Stimulated activated naive B cell treated with anti-CD40 and anti-IgM and Interleukin-4, amounts not matched to agents 10 μg/mL and 1 μg/mL and 100 μg/mL, for 72 hours (primary cell): ENCODE measurements at regions not wholly inside any gene's neighbourhood (a gene's known extent, or its start where the extent isn't known, plus 50 kb on each side); places are given as distances from the start of the nearest gene placed in this dataset.

ENCODE experiments used
- ATAC-seq, 2 donors: fragments of 150-1000 bp; cut with Tn5 transposase; replicated peaks; 2 replicates each; pipeline ENCODE4 v1.10.0; 2021; ENCODE audit warnings: moderate library complexity in 1 of 2
- DNase-seq: peaks from one replicate; pipeline ENCODE4 v3.0.0; 2021
- H3K27ac Mint-ChIP-seq: one replicate; pipeline ENCODE4 v1.8.0; 2022; ENCODE audit warnings: mild to moderate bottlenecking, mixed read lengths
- H3K27me3 Mint-ChIP-seq, 2 donors: one replicate each; pipeline ENCODE4 v1.8.0; 2022; ENCODE audit warnings: mixed read lengths in 2 of 2
- H3K36me3 Mint-ChIP-seq, 2 donors: one replicate each; pipeline ENCODE4 v1.8.0; 2022; ENCODE audit warnings: mixed read lengths in 2 of 2, mild to moderate bottlenecking in 1 of 2
- H3K4me1 Mint-ChIP-seq, 2 donors: one replicate each; pipeline ENCODE4 v1.8.0; 2022; ENCODE audit warnings: mixed read lengths in 2 of 2, mild to moderate bottlenecking in 1 of 2
- H3K4me3 Mint-ChIP-seq, 2 donors: one replicate each; pipeline ENCODE4 v1.8.0; 2022; ENCODE audit warnings: mild to moderate bottlenecking in 2 of 2, mixed read lengths in 2 of 2, moderate library complexity in 1 of 2
- H3K9me3 Mint-ChIP-seq, 2 donors: one replicate each; pipeline ENCODE4 v1.8.0; 2022; ENCODE audit warnings: mixed read lengths in 2 of 2, mild to moderate bottlenecking in 1 of 2

DNA sequence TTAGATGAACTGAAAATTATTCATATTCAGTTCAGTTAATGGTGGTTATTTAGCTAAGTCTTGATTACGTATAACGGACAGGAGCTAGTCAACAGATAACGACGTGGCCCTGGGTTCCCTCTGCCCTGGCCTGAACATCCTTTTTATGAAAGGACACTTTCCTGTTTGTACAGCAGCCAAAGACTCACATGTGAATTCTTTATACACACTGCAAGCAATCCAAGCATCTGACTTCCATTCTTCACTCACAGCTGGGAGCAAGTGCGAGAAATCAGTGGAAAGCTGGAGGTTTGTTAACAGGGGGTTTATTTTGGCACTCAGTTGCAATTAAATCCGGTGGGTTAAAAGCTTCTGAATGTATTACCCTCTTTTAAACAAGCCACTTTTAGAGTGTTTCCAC lies 148.1 kb upstream of the GDF10 start:
- Mint-ChIP-seq H3K4me3 (no peak overlapping the region), H3K4me1 (peaks cover 5 to 7% of the 10 kb centered on the region in 2 donors), H3K36me3 (no peaks in the 10 kb centered on the region), H3K27me3 (peaks cover 23 to 44% of the 10 kb centered on the region in 2 donors), H3K9me3 (peaks cover 20 to 21% of the 10 kb centered on the region in 2 donors), H3K27ac (no peak overlapping the region)
- ATAC-seq (no peak), DNase-seq (no peak)

GRCh38 chr10:47152861-47153349 lies 147.1 kb upstream of the GDF10 start:
- no peak overlapping the region for H3K27ac Mint-ChIP-seq
- H3K36me3 Mint-ChIP-seq, result no peaks in the 10 kb centered on the region
- H3K27me3 Mint-ChIP-seq, result peaks cover 24 to 47% of the 10 kb centered on the region in 2 donors
- peaks cover 20 to 21% of the 10 kb centered on the region in 2 donors for H3K9me3 Mint-ChIP-seq
- ATAC-seq (peak; percentile 64 to 75), DNase-seq (no peak)
- H3K4me3 Mint-ChIP-seq, result no peak overlapping the region
- H3K4me1 Mint-ChIP-seq, result peaks cover 5 to 7% of the 10 kb centered on the region in 2 donors

- H3K9me3 Mint-ChIP-seq, result peaks cover 20 to 21% of the 10 kb centered on the region in 2 donors
- H3K4me1 Mint-ChIP-seq, result peaks cover 5 to 7% of the 10 kb centered on the region in 2 donors
- peaks cover 28 to 51% of the 10 kb centered on the region in 2 donors for H3K27me3 Mint-ChIP-seq
- no peak overlapping the region for H3K27ac Mint-ChIP-seq
- H3K4me3 Mint-ChIP-seq, result no peak overlapping the region
- no peaks in the 10 kb centered on the region for H3K36me3 Mint-ChIP-seq
- ATAC-seq, result no peak
- no peak for DNase-seq
Measured at GRCh38 chr10:47154762-47155161, 145.2 kb upstream of the GDF10 start.

DNA sequence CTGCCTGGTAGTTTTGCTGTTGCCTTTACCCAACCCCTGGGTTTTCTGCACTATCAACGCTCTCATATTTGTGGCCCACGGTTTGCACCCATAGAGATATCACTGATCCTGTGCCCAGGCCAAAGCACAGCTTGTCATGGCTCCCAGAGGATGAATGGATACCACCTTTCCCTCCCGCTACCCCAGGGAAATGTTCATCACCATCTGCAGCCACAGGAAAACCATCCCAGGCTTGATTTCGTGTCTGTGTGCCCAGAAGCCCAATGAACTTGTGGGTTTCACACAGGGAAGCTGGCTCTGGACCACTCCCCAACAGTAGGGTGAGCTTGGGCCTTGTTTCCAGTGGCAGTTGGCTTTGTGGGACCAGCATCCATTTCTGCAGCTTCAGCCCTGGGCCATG lies 143.1 kb upstream of the GDF10 start:
- Mint-ChIP-seq H3K27ac (no peak overlapping the region), H3K4me1 (peaks cover 5 to 7% of the 10 kb centered on the region in 2 donors), H3K36me3 (no peaks in the 10 kb centered on the region), H3K9me3 (peaks cover 20 to 21% of the 10 kb centered on the region in 2 donors), H3K27me3 (peaks cover 34 to 58% of the 10 kb centered on the region in 2 donors), H3K4me3 (no peak overlapping the region)
- no peak for DNase-seq
- ATAC-seq, result no peak

DNA sequence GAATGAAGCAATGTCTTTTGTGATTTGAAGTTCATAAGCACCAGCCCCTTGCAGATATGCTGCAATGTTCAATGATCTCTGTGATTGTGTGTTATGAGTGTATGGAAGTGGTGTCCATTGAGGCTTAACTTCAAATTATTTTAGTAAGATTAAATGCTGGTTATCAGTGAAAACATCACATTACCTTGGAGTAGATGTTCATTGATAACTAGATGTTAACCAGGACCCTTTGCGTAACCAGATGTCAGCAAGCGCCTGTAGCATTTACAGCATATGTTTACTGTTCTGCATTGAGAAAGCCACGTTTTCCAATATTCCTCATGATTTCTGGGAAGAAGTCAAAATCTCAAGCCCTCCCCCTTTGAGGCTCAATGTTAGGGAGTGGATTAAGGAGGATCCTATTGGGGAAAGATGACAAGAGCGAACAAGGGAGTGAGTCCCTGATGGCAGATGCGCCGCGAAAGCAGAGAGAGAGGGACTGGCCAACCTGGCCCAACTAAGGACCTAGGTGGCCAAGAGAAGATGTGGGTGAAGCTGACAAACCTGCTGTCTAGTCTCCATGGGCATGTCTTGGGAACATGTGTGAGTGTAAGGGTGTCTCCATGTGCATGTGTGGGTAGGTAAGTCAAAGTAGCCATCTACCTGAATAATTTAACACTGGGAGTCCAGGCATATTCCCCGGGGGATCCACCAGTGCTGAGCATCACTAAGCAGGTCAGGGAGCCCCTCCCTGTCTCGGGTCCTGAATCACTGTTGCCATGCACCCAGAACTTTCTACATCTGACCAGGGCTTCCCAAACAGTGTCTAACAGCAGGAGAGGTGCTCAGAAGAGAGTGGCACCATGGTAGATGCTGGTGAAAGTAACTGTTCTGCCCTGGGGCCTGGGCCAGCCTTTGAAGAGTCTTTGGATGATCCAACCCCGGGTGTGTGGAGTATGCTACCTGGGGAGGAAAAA lies 141.6 kb upstream of the GDF10 start:
- no peak for ATAC-seq
- peaks cover under 1 to 1% of the 10 kb centered on the region in 2 donors for H3K4me1 Mint-ChIP-seq

DNA sequence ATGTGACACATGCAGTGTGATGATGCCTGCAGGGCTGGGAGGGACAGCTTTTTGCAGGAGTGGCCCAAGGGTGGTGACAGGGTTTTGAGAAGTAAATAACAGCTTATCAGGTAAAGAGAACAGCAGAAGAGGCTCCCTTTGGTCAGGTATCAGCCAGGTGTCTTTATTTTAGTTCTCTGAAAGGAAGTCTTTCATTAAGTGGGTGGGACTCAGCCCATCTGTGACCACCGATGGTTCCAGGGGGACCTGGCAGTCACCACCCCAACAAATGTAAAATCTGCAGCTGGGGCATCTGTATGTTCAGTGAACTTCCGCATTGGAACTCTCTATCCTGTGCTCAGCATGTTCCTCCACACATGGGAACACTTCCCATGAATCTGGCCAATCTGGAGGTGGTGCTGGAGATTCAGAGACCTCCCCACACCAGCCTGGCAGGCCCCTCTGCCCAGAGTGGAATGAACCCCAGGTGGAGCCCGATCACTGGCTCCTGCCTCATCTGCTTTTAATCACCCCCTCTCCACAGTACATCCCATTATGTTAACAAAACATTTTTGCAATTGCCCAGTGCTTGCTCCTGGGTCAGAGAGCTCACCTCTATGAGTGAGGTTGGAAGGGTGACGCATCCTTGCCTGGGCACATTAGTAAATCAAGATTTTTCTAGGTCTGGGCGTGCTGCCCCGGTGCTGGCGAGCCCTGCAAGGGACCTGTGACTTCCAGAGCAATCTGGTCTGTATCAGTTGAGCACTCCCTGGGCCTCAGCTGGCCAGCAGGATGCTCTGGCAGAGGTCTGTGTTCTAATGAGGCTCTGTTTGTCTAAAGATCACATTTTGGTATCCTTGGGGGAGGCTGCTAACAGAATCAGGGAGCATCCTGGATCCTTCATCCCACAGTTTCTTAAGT lies 140.4 kb upstream of the GDF10 start:
- H3K4me3 Mint-ChIP-seq, result no peak overlapping the region
- no peaks in the 10 kb centered on the region for H3K4me1 Mint-ChIP-seq
- peaks cover 28 to 39% of the 10 kb centered on the region in 2 donors for H3K27me3 Mint-ChIP-seq
- H3K27ac Mint-ChIP-seq, result no peak overlapping the region
- ATAC-seq, result no peak
- peaks cover 9 to 12% of the 10 kb centered on the region in 2 donors for H3K9me3 Mint-ChIP-seq
- no peak for DNase-seq
- H3K36me3 Mint-ChIP-seq, result no peaks in the 10 kb centered on the region

More for the DNA sequence above, 141.6 kb upstream of the GDF10 start:
- DNase-seq, result no peak
- Mint-ChIP-seq H3K36me3 (no peaks in the 10 kb centered on the region), H3K9me3 (peaks cover 14 to 18% of the 10 kb centered on the region in 2 donors), H3K27me3 (peaks cover 29 to 46% of the 10 kb centered on the region in 2 donors), H3K4me3 (no peak overlapping the region), H3K27ac (no peak overlapping the region)

DNA sequence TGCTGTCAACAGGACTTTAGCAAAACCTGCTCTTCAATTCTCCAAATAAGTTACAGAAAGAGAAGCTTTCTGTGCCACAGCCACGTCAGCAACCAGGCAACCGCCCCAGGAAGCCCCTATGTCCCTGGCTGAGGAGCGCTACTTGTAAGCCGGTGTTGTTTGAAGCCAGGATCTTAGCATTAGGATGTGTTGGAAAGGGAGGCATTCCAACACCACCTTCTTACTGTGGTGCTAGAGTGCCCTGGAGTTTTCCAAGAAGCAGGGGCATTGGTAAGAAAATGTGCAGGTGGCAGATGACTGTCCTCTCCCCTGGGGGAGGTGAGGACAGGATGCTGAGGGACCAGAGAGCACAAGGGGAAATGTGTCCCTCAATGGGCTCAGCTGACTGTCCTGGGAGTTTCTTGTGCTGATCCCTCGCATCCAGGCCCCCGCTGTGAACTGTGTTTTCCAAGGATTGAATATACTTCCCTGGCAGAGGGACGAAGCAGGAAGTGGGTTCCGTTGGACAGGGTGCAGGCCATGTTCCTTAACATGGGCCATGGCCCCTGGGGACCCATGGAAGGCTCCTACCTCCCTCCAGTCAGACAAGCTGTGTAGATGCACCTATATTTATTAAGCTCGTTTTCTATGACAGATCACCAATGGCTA lies 139.6 kb upstream of the GDF10 start:
- Mint-ChIP-seq H3K4me1 (peaks cover 2 to 4% of the 10 kb centered on the region in 2 donors), H3K4me3 (no peak overlapping the region), H3K27me3 (peaks cover 28 to 37% of the 10 kb centered on the region in 2 donors), H3K36me3 (no peaks in the 10 kb centered on the region), H3K27ac (no peak overlapping the region), H3K9me3 (peaks cover 9 to 11% of the 10 kb centered on the region in 2 donors)
- no peak for ATAC-seq
- DNase-seq, result no peak

GRCh38 chr10:47160967-47161366 lies 139.0 kb upstream of the GDF10 start:
- no peak overlapping the region for H3K27ac Mint-ChIP-seq
- H3K27me3 Mint-ChIP-seq, result peaks cover 28 to 33% of the 10 kb centered on the region in 2 donors
- H3K36me3 Mint-ChIP-seq, result peaks cover 0 to 2% of the 10 kb centered on the region in 2 donors
- ATAC-seq (no peak), DNase-seq (no peak)
- H3K4me1 Mint-ChIP-seq, result peaks cover 6 to 10% of the 10 kb centered on the region in 2 donors
- peaks cover 5 to 6% of the 10 kb centered on the region in 2 donors for H3K9me3 Mint-ChIP-seq
- no peak overlapping the region for H3K4me3 Mint-ChIP-seq

- no peak overlapping the region for H3K27ac Mint-ChIP-seq
- H3K4me3 Mint-ChIP-seq, result no peak overlapping the region
- ATAC-seq (no peak), DNase-seq (no peak)
- peaks cover 3 to 7% of the 10 kb centered on the region in 2 donors for H3K36me3 Mint-ChIP-seq
- peaks cover 26 to 28% of the 10 kb centered on the region in 2 donors for H3K27me3 Mint-ChIP-seq
- peaks cover 10 to 13% of the 10 kb centered on the region in 2 donors for H3K4me1 Mint-ChIP-seq
- peaks cover 4 to 6% of the 10 kb centered on the region in 2 donors for H3K9me3 Mint-ChIP-seq
Measured at GRCh38 chr10:47161465-47161864, 138.5 kb upstream of the GDF10 start.

DNA sequence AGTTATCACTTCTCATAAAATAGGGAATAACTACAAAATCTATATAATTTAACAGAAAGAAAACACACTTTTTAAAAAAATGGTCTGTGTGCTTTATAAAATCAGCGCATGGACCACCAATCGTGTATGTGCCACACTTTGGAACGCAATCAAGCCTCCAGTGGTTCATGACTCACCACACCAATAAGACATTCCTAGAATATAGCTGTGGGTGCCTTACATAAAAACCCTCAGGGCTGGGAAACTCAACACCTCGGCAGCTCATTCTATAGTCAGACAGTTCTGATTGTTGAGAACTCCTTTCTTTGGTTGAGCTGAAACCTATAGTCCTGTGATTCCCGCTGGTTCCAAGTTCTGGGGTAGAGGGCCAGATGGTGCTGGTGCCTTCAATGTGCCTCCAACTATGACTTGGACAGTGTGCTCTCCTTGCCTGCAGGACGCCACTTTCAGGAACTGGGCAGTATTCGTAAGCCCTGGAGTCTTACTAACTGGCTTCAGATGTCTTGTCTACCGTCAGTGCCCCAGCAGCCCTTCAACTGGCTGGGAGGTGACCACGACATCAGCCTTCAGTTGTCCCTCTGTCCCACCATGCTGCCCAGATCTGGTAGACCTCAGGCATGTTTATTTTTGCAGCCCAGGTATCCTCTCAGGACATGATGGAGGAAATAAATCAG lies 135.7 kb upstream of the GDF10 start:
- peaks cover 3 to 7% of the 10 kb centered on the region in 2 donors for H3K36me3 Mint-ChIP-seq
- H3K9me3 Mint-ChIP-seq, result peaks cover 0 to 6% of the 10 kb centered on the region in 2 donors
- H3K4me3 Mint-ChIP-seq, result no peak overlapping the region
- no peak for ATAC-seq
- no peak overlapping the region for H3K27ac Mint-ChIP-seq
- peaks cover 13 to 14% of the 10 kb centered on the region in 2 donors for H3K27me3 Mint-ChIP-seq
- DNase-seq, result no peak
- H3K4me1 Mint-ChIP-seq, result peaks cover 10 to 13% of the 10 kb centered on the region in 2 donors

DNA sequence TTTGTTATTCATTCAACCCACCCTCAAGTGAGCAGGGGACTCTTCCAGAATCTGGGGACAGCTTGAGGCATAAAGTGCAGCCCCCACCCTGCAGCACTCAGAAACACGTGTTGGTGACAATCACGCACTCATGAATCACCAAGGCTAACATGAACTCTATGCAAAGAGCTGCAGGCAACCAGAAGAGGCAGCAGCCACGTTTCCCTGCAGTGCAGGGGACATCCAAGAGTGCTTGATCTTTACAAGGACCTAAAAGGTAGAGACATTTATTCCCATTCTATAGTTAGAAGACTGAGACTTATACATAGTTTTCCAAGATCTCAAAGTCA lies 135.2 kb upstream of the GDF10 start:
- ATAC-seq (no peak), DNase-seq (no peak)
- Mint-ChIP-seq H3K36me3 (peaks cover 3 to 7% of the 10 kb centered on the region in 2 donors), H3K27me3 (peaks cover 13 to 14% of the 10 kb centered on the region in 2 donors), H3K4me3 (no peak overlapping the region), H3K27ac (no peak overlapping the region), H3K9me3 (peaks cover 0 to 6% of the 10 kb centered on the region in 2 donors), H3K4me1 (peaks cover 10 to 13% of the 10 kb centered on the region in 2 donors)

DNA sequence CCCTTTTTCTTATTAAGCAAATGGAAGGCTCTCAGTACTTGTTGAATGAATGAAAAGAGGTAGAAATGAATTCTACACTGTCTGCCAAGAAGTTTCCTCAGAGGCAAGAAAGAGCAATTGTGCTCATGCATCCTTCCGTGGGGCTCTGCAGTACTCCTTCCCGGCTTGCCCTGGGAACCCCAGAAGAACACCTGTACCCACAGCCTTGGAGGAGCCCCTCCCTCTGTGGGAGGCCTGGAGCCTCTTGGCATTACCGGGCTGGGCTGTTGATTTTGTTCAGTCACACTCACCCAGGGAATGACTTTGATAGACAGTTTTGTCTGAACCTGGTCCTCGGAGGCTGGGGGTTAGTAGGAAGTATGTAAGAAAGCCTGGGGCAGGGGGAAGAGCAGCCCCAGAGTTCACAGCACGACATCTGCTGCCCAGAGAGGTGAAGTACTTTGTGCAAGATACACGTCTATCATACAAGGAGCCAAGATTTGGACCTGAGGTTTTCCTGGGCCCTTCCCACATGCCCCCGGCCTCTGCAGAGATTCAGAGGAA lies 134.8 kb upstream of the GDF10 start:
- H3K27ac Mint-ChIP-seq, result peak overlapping the region; percentile 92
- DNase-seq (no peak), ATAC-seq (peak; percentile 68 to 72)
- H3K4me1 Mint-ChIP-seq, result peaks cover 10 to 13% of the 10 kb centered on the region in 2 donors
- peaks cover 13 to 14% of the 10 kb centered on the region in 2 donors for H3K27me3 Mint-ChIP-seq
- H3K36me3 Mint-ChIP-seq, result peaks cover 3 to 7% of the 10 kb centered on the region in 2 donors
- H3K9me3 Mint-ChIP-seq, result peaks cover 0 to 8% of the 10 kb centered on the region in 2 donors
- H3K4me3 Mint-ChIP-seq, result peak overlapping the region; percentile 85 to 89
